K562 (cell line): ENCODE measurements at regions not wholly inside any gene's neighbourhood (a gene's known extent, or its start where the extent isn't known, plus 50 kb on each side); places are given as distances from the start of the nearest gene placed in this dataset.

Experiments
- POLR2AphosphoS5 ChIP-seq: IDR thresholded peaks from 2 replicates; pipeline ENCODE4 v1.6.1; 2011; ENCODE audit warnings: mild to moderate bottlenecking, low read depth, low read length, moderate library complexity; ENCODE audit not compliant: control insufficient read depth, insufficient read depth
- TAF1 ChIP-seq: IDR thresholded peaks from 2 replicates; pipeline ENCODE4 v1.6.1; 2011; ENCODE audit warnings: mild to moderate bottlenecking, low read length, moderate library complexity; ENCODE audit not compliant: insufficient read depth, control insufficient read depth, severe bottlenecking; ENCODE audit errors: extremely low read depth
- TF ChIP-seq, protein P1 (sequence below), 3 experiments: IDR thresholded peaks in 2 of 3; conservative IDR thresholded peaks in 1 of 3; 2 replicates each; pipeline ENCODE4 v1.5.1; 2011 to 2012; ENCODE audit warnings: low read length in 3 of 3, mild to moderate bottlenecking in 3 of 3, control low read depth in 2 of 3, improper control_type of control experiment in 1 of 3, inconsistent platforms in 1 of 3, low read depth in 1 of 3, mixed read lengths in 1 of 3, moderate library complexity in 1 of 3; ENCODE audit not compliant: insufficient read depth in 2 of 3

DNA sequence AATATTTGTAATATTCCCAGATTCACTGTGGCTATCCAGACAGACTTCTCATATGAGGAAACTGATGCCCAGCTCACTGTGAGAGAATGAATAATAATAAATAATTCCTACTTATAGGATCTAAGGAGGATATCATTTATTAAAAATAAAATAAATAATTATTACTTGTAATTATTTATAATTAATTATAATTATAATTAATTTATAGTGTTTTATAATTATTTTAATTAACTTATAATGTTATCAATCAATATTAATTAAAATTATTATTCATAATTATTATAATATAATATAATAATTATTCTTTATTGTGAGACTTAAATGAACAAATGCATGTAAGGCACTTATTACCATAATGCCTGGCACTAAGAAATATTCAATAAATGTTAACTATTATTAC lies 192.8 kb downstream of the GALC start:
- TF ChIP-seq, protein P1, sequence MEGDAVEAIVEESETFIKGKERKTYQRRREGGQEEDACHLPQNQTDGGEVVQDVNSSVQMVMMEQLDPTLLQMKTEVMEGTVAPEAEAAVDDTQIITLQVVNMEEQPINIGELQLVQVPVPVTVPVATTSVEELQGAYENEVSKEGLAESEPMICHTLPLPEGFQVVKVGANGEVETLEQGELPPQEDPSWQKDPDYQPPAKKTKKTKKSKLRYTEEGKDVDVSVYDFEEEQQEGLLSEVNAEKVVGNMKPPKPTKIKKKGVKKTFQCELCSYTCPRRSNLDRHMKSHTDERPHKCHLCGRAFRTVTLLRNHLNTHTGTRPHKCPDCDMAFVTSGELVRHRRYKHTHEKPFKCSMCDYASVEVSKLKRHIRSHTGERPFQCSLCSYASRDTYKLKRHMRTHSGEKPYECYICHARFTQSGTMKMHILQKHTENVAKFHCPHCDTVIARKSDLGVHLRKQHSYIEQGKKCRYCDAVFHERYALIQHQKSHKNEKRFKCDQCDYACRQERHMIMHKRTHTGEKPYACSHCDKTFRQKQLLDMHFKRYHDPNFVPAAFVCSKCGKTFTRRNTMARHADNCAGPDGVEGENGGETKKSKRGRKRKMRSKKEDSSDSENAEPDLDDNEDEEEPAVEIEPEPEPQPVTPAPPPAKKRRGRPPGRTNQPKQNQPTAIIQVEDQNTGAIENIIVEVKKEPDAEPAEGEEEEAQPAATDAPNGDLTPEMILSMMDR (IDR thresholded peaks at IDR 0.05 in 2 of 3, conservative IDR thresholded peaks at IDR 0.05 in 1 of 3; ENCODE audit: insufficient read depth in 2 of 3, low read depth in 1 of 3, low read length in 3 of 3): no peak
- TF ChIP-seq TAF1 (no peak), POLR2AphosphoS5 (no peak)
